Spleen (tissue), 7 donors: ENCODE measurements at regions not wholly inside any gene's neighbourhood (a gene's known extent, or its start where the extent isn't known, plus 50 kb on each side); places are given as distances from the start of the nearest gene placed in this dataset.

Source experiments
- CTCF ChIP-seq, 11 experiments: fragments of 200-600 bp in 7 of 11; fragments of 450-650 bp in 4 of 11; sonication (generic) in 4 of 11; IDR thresholded peaks in 8 of 11; conservative IDR thresholded peaks in 3 of 11; 1 replicate in 7 of 11; 2 replicates in 4 of 11; pipeline versions ENCODE4 v1.4.0 to v1.8.0; 2016 to 2021; ENCODE audit warnings: antibody characterized with exemption in 11 of 11, inconsistent platforms in 4 of 11, mild to moderate bottlenecking in 1 of 11
- POLR2A ChIP-seq, 3 donors: fragments of 450-650 bp; IDR thresholded peaks; one replicate each; pipeline ENCODE4 v1.5.1; 2017; ENCODE audit warnings: antibody characterized with exemption in 3 of 3, mild to moderate bottlenecking in 1 of 3
- POLR2AphosphoS5 ChIP-seq, 3 donors: sonication (generic); formaldehyde crosslinking; IDR thresholded peaks; one replicate each; pipeline ENCODE4 v1.5.1; 2017; ENCODE audit warnings: antibody characterized with exemption in 3 of 3
- donor health status: DM: no; HTN: no; CAD: no; lungs with moderate emphysema.
- donor health status: DM: no; HTN: no; CAD: no.
- donor health status: DM: no; HTN: no; CAD: no.

- TF ChIP-seq CTCF (IDR thresholded peaks at IDR 0.05 in 8 of 11, conservative IDR thresholded peaks at IDR 0.05 in 3 of 11) (no peak), POLR2A (IDR thresholded peaks at IDR 0.05) (no peak), POLR2AphosphoS5 (IDR thresholded peaks at IDR 0.05) (no peak)
Observed at GRCh38 chr11:92167571-92167970, 57.0 kb upstream of the FAT3 start.
